ENCODE measurements at regions not wholly inside any gene's neighbourhood (a gene's known extent, or its start where the extent isn't known, plus 50 kb on each side); places are given as distances from the start of the nearest gene placed in this dataset.

DNA sequence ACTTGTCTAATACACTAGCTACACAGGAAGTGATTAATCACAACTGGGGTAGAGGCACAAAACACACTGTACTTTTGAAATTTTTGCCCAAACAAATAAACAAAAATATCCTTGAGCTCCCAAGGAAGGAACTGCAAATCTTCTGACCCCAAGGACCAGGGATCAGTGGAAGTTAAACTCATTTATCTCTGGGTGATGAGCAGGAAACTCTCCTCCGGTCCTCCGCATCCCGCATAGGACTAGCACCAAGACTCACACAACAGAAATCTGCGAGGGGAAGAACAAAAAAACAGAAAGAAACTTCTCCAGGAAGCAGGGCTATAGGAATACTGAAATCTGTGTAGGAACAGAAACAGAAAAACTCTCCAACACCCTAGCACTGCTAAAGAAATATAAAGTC lies 650.3 kb downstream of the DCDC2C start:
- H3K36me3 Mint-ChIP-seq (ENCODE audit: unreplicated experiment), result no peaks in the 10 kb centered on the region
- H3K27me3 Mint-ChIP-seq (ENCODE audit: unreplicated experiment), result no peaks in the 10 kb centered on the region
- peaks cover 6% of the 10 kb centered on the region for H3K4me1 Mint-ChIP-seq (ENCODE audit: low read depth, unreplicated experiment)
- TF ChIP-seq, protein P1, sequence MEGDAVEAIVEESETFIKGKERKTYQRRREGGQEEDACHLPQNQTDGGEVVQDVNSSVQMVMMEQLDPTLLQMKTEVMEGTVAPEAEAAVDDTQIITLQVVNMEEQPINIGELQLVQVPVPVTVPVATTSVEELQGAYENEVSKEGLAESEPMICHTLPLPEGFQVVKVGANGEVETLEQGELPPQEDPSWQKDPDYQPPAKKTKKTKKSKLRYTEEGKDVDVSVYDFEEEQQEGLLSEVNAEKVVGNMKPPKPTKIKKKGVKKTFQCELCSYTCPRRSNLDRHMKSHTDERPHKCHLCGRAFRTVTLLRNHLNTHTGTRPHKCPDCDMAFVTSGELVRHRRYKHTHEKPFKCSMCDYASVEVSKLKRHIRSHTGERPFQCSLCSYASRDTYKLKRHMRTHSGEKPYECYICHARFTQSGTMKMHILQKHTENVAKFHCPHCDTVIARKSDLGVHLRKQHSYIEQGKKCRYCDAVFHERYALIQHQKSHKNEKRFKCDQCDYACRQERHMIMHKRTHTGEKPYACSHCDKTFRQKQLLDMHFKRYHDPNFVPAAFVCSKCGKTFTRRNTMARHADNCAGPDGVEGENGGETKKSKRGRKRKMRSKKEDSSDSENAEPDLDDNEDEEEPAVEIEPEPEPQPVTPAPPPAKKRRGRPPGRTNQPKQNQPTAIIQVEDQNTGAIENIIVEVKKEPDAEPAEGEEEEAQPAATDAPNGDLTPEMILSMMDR (IDR thresholded peaks at IDR 0.05; ENCODE audit: partially characterized antibody, unreplicated experiment), result no peak
- H3K4me3 Mint-ChIP-seq (ENCODE audit: unreplicated experiment), result no peak overlapping the region
- peaks cover 2% of the 10 kb centered on the region for H3K9me3 Mint-ChIP-seq (ENCODE audit: unreplicated experiment)
- H3K27ac Mint-ChIP-seq (ENCODE audit: unreplicated experiment), result no peak overlapping the region
- no peak for DNase-seq

DNA sequence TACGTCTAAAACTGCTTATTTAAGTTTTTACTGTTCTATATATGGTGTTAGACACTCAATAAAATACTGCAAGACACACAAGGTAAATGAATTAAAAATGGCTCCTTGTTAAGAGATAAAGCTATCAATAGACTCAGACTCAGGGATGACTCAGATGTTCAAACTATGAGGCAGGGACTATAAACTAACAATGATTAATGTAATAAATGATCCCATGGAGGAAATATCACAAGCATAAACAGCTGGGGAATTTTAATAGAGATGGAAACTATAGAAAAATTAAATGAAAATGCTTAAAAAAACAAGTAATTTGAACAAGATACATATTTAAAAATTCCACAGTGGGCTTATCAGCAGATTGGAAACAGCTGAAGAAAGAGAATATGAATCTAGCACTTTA lies 650.8 kb downstream of the DCDC2C start:
- H3K27me3 Mint-ChIP-seq (ENCODE audit: unreplicated experiment), result no peaks in the 10 kb centered on the region
- DNase-seq, result no peak
- H3K9me3 Mint-ChIP-seq (ENCODE audit: unreplicated experiment), result peaks cover 2% of the 10 kb centered on the region
- H3K4me3 Mint-ChIP-seq (ENCODE audit: unreplicated experiment), result no peak overlapping the region
- peaks cover 6% of the 10 kb centered on the region for H3K4me1 Mint-ChIP-seq (ENCODE audit: low read depth, unreplicated experiment)
- H3K27ac Mint-ChIP-seq (ENCODE audit: unreplicated experiment), result no peak overlapping the region
- TF ChIP-seq, protein P1 (IDR thresholded peaks at IDR 0.05; ENCODE audit: partially characterized antibody, unreplicated experiment), result no peak
- no peaks in the 10 kb centered on the region for H3K36me3 Mint-ChIP-seq (ENCODE audit: unreplicated experiment)

DNA sequence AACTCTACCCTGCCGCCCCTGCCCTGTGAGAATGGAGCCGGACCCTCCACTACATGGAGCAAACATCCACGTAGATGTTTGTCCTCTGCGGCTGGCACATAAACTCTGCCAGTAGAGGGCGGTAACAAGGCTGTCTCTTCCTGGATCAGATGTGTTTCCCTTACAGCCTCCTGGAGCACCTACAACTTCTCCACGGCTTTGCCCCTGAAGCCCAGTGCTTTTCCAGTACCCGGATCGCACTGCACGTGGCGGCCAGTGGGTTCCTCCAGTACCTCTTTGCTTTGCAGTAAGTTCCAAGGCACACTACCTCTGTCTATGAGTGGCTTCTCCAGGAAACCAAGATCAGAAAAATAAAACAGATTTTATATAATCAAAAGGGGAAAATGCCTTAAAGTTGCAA lies 651.3 kb downstream of the DCDC2C start:
- no peaks in the 10 kb centered on the region for H3K36me3 Mint-ChIP-seq (ENCODE audit: unreplicated experiment)
- H3K27me3 Mint-ChIP-seq (ENCODE audit: unreplicated experiment), result no peaks in the 10 kb centered on the region
- peaks cover 2% of the 10 kb centered on the region for H3K9me3 Mint-ChIP-seq (ENCODE audit: unreplicated experiment)
- TF ChIP-seq, protein P1 (IDR thresholded peaks at IDR 0.05; ENCODE audit: partially characterized antibody, unreplicated experiment), result peak; percentile 80
- no peak overlapping the region for H3K27ac Mint-ChIP-seq (ENCODE audit: unreplicated experiment)
- peak; percentile 63 for DNase-seq
- H3K4me1 Mint-ChIP-seq (ENCODE audit: low read depth, unreplicated experiment), result peaks cover 6% of the 10 kb centered on the region
- H3K4me3 Mint-ChIP-seq (ENCODE audit: unreplicated experiment), result no peak overlapping the region

DNA sequence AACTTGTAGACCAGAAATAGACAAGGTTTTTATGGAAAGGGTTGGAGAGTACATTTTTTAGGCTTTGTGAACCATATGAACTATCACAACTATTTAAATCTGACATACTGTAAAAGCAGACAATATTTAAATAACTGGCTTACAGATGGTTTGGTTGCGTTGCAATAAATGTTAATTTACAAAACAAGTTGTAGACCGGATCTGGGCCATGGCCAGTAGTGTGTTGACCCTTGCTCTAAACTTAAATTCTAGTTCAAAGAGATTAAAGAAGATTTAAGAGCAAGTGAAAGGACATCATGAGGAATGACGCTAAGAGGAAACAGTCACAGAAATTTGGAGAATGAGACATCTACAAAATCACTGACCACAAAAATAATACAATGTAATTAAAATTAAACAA lies 652.7 kb downstream of the DCDC2C start:
- TF ChIP-seq, protein P1 (IDR thresholded peaks at IDR 0.05; ENCODE audit: partially characterized antibody, unreplicated experiment), result no peak
- no peaks in the 10 kb centered on the region for H3K36me3 Mint-ChIP-seq (ENCODE audit: unreplicated experiment)
- H3K27me3 Mint-ChIP-seq (ENCODE audit: unreplicated experiment), result no peaks in the 10 kb centered on the region
- peaks cover 6% of the 10 kb centered on the region for H3K4me1 Mint-ChIP-seq (ENCODE audit: low read depth, unreplicated experiment)
- no peak overlapping the region for H3K4me3 Mint-ChIP-seq (ENCODE audit: unreplicated experiment)
- H3K9me3 Mint-ChIP-seq (ENCODE audit: unreplicated experiment), result peaks cover 2% of the 10 kb centered on the region
- no peak overlapping the region for H3K27ac Mint-ChIP-seq (ENCODE audit: unreplicated experiment)
- no peak for DNase-seq

DNA sequence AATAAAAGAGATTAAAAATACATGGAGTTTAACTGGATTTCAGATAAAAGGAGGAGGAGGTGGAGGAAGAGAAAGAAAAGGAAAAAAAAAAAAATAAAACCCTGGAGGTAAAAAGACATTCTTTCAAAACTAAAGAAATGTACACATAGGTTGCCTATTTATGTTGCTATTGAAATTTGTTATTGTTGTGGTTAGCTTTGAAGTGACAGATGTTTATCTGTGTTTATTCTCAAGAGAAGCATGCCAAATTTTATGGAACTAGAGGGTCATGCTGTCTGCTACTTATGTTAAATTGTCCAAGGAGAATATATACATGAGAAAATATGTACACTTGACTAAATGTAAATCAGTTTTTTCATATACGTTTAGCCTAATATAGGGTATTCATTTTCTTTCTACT lies 653.2 kb downstream of the DCDC2C start:
- Mint-ChIP-seq H3K27me3 (ENCODE audit: unreplicated experiment) (no peaks in the 10 kb centered on the region), H3K9me3 (ENCODE audit: unreplicated experiment) (peaks cover 2% of the 10 kb centered on the region), H3K27ac (ENCODE audit: unreplicated experiment) (no peak overlapping the region), H3K4me3 (ENCODE audit: unreplicated experiment) (no peak overlapping the region), H3K36me3 (ENCODE audit: unreplicated experiment) (no peaks in the 10 kb centered on the region), H3K4me1 (ENCODE audit: low read depth, unreplicated experiment) (peaks cover 6% of the 10 kb centered on the region)
- no peak for DNase-seq
- TF ChIP-seq, protein P1 (IDR thresholded peaks at IDR 0.05; ENCODE audit: partially characterized antibody, unreplicated experiment), result no peak
